ENCODE measurements at regions not wholly inside any gene's neighbourhood (a gene's known extent, or its start where the extent isn't known, plus 50 kb on each side); places are given as distances from the start of the nearest gene placed in this dataset.
"Not testable (repeated sequence)": the region's sequence is repeated elsewhere in the genome, so short reads cannot be mapped to it uniquely, and the experiment has no call there.

GRCh38 chr5:28737222-28737621, 1698.8 kb upstream of the CDH9 start:
- DNase-seq, result no peak

- DNase-seq, result no peak
These were observed 1696.0 kb upstream of the CDH9 start for GRCh38 chr5:28734396-28734795.

DNA sequence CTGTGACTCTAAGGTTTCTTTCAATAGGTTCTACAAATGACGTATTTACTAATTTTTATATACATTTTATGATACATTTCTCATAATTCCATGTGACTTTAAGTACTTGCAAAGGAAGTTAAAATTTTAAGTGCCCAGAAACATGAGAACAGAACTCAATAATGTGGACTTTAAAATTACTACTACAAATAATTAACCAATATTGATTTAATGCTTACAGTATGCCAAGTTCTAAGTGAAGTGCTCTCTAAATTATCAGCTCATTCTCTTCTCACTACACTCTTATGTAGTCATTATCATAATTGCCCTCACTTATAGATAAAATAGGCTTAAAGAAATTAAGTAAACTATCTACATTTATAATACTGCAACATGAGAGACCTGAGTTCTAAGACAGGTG, 1690.7 kb upstream of the CDH9 start:
- no peak for DNase-seq

- no peak for DNase-seq
These were observed 1688.4 kb upstream of the CDH9 start for GRCh38 chr5:28726815-28727214.

DNA sequence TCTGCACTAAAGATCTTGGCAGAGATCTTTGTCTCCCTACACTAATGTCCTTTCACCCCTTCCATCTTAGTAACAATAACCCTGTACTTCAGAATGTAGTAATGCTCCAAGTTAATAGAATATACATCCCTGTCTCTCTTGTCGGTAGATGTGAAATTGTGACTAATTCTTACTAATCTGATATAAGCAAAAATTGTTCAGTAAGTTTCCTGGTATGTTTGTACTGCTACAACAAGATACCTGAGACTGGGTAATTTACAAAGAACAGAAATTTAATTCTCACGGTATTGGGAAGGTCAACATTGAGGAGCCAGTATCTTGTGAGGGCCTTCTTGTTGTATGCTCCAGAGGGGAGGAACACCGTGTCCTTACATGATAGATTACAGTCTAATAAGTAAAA, 1686.6 kb upstream of the CDH9 start:
- DNase-seq, result no peak

DNA sequence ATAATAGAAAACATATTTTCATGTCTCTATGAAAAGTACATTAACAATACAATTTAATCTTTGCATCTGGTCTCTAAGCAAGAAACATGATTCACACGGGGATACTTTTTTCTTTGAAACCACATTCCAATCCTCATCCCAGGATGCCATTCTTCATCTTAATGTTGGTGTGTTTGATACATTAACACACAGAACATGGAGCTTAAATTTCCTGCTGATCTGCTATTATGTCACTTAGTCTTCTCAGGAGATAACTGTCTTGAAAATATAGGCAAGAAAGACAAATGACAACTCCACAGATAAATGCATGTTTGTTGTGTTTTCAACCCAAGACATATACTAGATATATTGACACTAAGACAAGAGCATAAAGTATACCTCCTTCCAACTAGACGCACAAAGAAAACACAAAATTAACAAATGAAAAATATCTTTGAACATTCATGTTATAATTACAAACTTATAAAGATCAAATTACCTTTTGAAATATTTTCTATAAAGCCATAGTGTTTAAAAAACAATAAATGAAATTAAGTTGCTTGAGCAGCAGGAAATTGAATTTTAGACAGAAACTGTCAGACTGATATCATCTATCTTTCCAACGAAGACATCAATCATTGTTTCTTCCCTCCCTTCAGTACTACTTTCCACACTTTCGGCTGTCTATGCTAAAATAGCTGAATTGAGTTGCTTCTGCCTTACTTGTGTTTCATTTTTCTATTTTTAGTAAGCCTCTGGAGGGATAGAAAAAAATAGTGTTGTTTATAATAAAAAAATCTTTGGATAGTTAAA, 1676.7 kb upstream of the CDH9 start:
- no peak for DNase-seq

DNA sequence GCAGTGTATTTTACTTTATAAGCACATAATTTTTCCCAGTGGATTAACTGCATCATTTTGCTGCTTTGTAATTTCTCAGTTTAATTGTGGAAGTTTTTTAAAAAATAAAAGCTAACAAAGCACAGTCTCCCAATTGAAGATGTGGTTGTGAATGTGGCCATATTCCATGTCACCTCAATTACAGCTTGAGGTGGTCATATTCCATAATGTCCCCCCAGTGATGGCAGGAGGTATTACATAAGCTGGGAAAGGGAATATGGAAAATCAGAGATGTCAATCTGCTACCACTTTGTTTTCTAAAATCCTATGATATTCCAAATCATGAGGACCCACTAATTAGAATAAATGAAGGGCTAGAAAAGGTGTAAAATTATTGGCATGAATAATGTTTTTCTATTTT, 1672.0 kb upstream of the CDH9 start:
- DNase-seq, result no peak

DNA sequence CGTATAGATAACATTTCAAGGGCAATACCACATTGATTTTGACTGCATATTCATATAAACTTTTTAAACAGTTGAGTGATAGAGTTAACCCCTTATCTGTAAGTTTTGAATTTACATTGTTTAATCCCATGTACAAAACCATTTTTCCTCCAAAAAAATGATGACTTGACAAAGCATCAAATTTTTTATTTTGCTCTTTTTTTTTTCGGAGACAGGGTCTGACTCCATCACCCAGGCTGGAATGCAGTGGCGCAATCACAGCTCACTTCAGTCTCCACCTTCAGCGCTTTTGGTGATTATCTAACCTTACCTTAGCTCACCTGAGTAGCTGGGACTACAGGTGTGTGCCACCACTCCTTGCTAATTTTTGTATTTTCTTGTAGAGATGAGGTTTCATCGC, 1670.1 kb upstream of the CDH9 start:
- no peak for DNase-seq

GRCh38 chr5:28707706-28708105, 1669.3 kb upstream of the CDH9 start:
- no peak for DNase-seq

- no peak for DNase-seq
These were observed 1665.4 kb upstream of the CDH9 start for GRCh38 chr5:28703651-28704260.

DNA sequence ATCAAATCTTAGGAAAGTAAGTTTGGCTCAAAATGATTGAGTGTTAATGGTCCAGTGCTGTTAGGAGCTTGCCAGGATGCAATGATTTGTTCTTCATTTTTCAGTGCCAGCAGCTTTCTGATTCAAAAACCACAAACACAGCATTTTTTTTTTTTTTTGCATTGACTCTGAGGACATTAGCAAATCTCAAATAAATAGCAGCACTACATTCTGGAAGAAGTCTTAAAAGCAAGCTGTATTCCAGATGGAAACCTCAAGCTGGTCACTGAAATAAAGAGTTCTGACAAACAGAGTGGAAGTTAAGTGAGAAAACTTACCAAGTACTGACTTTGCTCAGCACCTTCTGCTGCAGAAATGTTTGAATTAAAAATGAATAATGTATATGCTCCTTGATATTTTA, 1653.1 kb upstream of the CDH9 start:
- no peak for DNase-seq

DNA sequence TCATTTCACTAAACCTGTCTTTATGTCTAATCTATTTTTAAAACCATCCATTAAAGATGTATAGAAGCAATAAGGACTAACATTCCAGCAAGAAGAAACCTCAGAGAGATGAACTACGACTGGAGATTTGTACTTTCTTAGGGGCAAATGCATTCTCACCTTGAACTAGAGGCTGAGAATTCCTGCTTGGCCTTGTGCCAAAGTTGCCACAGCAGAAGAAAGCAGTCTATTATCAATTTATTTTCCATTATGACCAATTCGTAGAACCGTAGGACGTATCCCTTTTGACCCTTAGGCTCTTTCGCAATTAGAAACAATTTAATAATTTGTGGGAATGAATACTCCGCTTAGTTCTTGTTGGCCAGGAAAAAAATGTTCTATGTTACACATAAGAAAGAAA, 1647.4 kb upstream of the CDH9 start:
- no peak for DNase-seq

GRCh38 chr5:28678899-28679298, 1640.5 kb upstream of the CDH9 start:
- no peak for DNase-seq

GRCh38 chr5:28666110-28666509, 1627.7 kb upstream of the CDH9 start:
- DNase-seq, result no peak

GRCh38 chr5:28648108-28648507, 1609.7 kb upstream of the CDH9 start:
- DNase-seq, result no peak

DNA sequence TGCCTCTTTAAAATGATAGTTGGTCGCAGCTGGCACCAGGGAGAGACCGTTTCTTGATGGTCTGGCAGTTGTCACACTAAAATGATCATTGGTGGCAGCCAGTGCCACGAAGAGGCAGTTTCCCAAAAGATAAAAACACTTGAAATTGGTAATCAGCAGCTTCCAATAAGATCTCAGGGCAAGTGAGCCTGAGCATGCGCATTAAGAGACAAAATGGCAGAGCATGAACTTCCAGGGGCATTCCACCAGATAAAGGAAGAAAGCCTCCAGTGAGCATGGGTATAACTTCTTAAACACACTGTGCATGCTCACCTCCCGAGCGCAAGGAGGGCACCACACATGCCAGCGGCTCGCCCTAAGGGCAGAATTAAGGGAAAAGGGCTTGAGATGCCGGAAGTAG, 1594.2 kb upstream of the CDH9 start:
- DNase-seq, result no peak

- DNase-seq, result no peak
These were observed 1565.5 kb upstream of the CDH9 start for GRCh38 chr5:28603869-28604268.

DNA sequence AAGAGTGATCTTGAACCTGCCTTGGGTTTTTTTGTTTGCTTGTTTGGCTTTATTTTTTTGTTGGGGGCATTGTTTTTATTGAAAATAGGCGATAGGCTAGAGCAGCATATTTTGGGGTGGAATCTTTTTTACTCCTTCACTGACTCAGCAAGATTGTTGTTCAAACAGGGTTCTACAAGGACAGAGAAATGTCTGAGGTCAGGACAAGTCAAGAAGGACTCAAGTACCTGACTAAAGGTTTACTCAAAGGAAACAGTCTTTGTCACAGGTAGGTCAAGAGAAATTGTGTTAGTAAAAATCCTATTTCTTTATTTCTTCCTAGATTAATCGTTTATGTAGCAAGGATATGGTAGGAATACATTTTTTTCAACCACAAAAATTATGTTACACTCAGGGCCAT, 1564.0 kb upstream of the CDH9 start:
- DNase-seq, result no peak

DNA sequence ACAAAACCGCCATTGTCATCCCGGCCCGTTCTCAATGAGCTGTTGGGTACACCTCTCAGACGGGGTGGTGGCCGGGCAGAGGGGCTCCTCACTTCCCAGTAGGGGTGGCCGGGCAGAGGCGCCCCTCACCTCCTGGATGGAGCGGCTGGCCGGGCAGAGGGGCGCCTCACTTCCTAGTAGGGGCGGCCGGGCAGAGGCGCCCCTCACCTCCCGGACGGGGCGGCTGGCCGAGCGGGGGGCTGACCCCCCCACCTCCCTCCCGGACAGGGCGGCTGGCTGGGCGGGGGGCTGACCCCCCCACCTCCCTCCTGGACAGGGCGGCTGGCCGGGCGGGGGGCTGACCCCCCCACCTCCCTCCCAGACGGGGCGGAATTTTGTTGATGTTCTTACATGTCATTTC, 1558.3 kb upstream of the CDH9 start:
- not testable (repeated sequence) for DNase-seq

DNA sequence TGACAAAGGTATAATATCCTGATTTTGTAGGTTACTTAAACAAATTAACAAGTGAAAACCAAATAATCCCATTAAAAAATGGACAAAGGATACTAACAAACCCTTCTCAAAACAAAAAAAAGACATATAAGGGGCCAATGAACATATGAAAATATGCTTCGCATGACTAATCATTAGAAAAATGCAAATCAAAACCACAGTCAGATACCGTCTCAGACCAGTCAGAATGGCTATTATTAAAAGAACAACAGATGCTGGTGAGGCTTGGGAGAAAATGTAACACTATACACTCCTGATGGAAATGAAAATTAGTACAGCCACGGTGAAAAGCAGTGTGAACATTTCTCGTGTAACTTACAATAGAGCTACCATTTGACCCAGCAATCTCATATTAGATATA, 1542.2 kb upstream of the CDH9 start:
- no peak for DNase-seq

- no peak for DNase-seq
These were observed 1537.6 kb upstream of the CDH9 start for GRCh38 chr5:28576022-28576421.

- no peak for DNase-seq
These were observed 1537.0 kb upstream of the CDH9 start for GRCh38 chr5:28575368-28575767.

DNA sequence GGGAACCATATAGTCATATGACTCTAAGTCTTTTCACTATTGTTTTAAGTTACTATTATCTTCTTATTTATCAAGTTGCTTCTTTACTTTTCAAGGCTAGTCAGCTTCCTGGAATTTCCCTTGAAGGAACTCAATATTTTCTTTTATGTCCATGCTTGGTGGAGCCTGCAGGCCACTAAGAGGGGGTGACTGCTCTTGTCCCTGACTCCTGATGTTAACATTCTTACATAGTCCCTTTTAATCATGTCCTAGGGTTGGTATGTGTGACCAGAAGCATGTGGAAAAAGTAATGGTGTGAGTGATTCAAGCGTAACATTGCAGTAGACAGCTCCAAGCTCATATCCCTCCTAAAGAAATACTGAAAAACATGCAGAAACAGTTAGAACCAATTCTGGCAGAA, 1536.2 kb upstream of the CDH9 start:
- no peak for DNase-seq

- DNase-seq, result no peak
These were observed 1528.7 kb upstream of the CDH9 start for GRCh38 chr5:28567048-28567447.

DNA sequence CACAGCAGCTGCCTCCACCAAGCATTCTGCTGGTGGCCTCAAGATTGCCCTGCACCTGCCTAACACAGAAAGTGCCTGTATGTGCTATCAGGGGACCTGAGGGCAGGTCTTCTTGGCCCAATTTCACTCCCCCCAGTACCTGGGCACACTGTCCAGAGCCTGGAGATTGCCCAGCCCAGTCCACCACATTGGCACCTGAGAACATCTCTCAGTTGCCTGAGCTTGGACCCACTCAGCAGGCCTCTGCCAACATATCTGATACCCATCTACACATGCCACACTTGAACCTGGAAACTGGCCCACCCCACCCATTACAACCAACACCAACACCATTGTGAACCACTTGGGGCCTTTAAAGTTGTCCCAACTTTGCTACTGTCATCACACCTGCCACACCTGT, 1523.1 kb upstream of the CDH9 start:
- DNase-seq, result no peak
